ENCODE measurements at regions not wholly inside any gene's neighbourhood (a gene's known extent, or its start where the extent isn't known, plus 50 kb on each side); places are given as distances from the start of the nearest gene placed in this dataset.

DNA sequence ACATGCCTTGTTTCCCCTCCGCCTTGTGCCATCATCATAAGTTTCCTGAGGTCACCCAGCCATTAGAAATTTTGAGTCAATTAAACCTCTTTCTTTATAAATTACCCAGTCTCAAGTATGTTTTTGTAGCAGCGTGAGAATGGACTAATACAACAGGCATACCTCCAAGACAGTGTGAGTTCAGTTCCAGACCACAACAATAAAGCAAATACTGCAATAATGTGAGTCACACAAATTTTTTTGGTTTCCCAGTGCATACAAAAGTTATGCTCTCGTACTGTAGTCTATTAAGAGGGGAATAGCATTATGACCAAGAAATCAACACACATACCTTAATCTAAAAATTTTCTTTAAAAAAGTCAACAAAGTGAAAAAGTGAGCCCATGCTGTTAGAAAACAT, 217.2 kb downstream of the NR4A2 start:
- ChIA-PET CTCF (no interaction called here), POLR2A (no interaction called here)
- H3K27ac ChIP-seq (ENCODE audit: insufficient read depth in 1 of 2, low read depth in 1 of 2, low read length in 2 of 2, poor library complexity in 1 of 2, severe bottlenecking in 2 of 2), result no peak overlapping the region
- DNase-seq, result no peak
- H3K27me3 ChIP-seq (replicated peaks in 2 of 5; ENCODE audit: control insufficient read depth in 4 of 5, insufficient read depth in 5 of 5, low read length in 4 of 5), result no peaks in the 10 kb centered on the region
- H3K4me1 ChIP-seq (ENCODE audit: control extremely low read depth in 1 of 4, control insufficient read depth in 4 of 4, insufficient read depth in 4 of 4, low read length in 3 of 4), result no peaks in the 10 kb centered on the region
- 100% methylated on average over 3 of the region's 3 CpGs for WGBS (ENCODE audit: insufficient coverage)
- no peak overlapping the region for H3K4me3 ChIP-seq (ENCODE audit: control insufficient read depth in 1 of 7, extremely low read depth in 1 of 7, insufficient read depth in 4 of 7, low read depth in 2 of 7, low read length in 6 of 7)
- no peaks in the 10 kb centered on the region for H3K9me3 ChIP-seq (ENCODE audit: control extremely low read depth in 1 of 5, control insufficient read depth in 4 of 5, insufficient read depth in 2 of 5, low read depth in 1 of 5, low read length in 4 of 5)
- no peaks in the 10 kb centered on the region for H3K36me3 ChIP-seq (ENCODE audit: control insufficient read depth in 4 of 4, insufficient read depth in 4 of 4, low read length in 3 of 4)

DNA sequence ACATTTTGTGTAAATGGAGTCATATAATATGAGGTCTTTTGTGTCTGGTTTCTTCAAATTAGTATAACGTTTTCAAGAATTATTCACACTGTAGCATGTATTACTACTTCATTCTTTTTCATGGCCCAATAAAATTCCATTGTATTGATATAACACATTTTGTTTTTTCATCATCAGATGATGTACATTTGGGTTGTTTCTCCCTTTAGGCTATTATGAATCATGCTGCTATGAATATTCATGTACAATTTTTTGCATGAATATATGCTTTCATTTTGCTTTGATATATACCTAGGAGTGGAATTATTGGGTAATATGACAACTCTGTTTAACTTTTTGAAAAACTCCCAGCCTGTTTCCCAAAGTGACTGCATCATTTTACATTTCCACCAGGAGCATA, 220.2 kb downstream of the NR4A2 start:
- CTCF ChIA-PET, result no interaction called here

DNA sequence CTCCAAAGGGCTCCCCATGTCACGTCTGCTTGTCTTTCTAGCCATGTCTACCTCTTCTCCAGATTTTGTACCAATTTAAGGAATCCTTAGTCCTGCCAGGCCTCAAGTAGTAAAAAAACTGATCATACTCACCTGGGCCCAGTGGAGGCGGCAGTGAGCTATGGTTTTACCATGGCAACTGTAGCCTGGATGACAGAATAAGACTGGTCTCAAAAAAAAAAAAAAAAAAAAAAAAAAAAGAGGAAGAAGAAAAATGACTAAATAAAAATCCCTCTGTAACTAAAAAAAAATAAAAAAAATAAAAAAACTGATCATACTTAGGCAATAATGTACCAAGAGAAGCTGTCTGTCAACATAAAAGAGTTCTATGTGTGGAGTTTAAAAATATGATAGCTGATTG, 221.6 kb downstream of the NR4A2 start:
- DNase-seq, result peak; percentile 66 to 89 (median 84)
- ChIA-PET CTCF (no interaction called here), POLR2A (no interaction called here)

More for the DNA sequence above, 220.2 kb downstream of the NR4A2 start:
- no peak for DNase-seq
- Histone ChIP-seq H3K9me3 (ENCODE audit: control extremely low read depth in 1 of 5, control insufficient read depth in 4 of 5, insufficient read depth in 2 of 5, low read depth in 1 of 5, low read length in 4 of 5) (no peaks in the 10 kb centered on the region), H3K36me3 (ENCODE audit: control insufficient read depth in 4 of 4, insufficient read depth in 4 of 4, low read length in 3 of 4) (no peaks in the 10 kb centered on the region), H3K27me3 (replicated peaks in 2 of 5; ENCODE audit: control insufficient read depth in 4 of 5, insufficient read depth in 5 of 5, low read length in 4 of 5) (no peaks in the 10 kb centered on the region), H3K27ac (ENCODE audit: insufficient read depth in 1 of 2, low read depth in 1 of 2, low read length in 2 of 2, poor library complexity in 1 of 2, severe bottlenecking in 2 of 2) (no peak overlapping the region), H3K4me1 (ENCODE audit: control extremely low read depth in 1 of 4, control insufficient read depth in 4 of 4, insufficient read depth in 4 of 4, low read length in 3 of 4) (no peaks in the 10 kb centered on the region), H3K4me3 (ENCODE audit: control insufficient read depth in 1 of 7, extremely low read depth in 1 of 7, insufficient read depth in 4 of 7, low read depth in 2 of 7, low read length in 6 of 7) (no peak overlapping the region)
- no CpG with 5 or more reads among the region's 1 CpG for WGBS (ENCODE audit: insufficient coverage)
- POLR2A ChIA-PET, result no interaction called here

DNA sequence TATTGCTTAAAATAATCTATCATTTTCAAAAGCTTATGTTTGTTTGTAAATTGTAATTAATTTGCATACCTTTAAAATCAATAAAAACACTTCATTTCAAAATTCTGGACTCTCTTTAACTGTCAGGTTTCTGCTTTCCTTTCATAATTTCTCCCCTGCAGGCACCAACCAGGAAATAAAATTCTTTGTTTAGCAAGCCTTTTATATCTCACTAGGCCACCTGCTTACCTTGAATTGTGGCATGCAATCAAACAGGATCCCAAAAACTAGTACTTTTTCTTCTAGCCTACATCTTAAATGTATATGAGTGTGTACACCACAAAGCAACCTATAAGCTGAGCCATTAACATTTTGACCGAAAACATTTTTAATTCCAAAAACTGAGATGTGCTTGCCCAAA, 233.1 kb downstream of the NR4A2 start:
- H3K4me3 ChIP-seq (ENCODE audit: control insufficient read depth in 1 of 7, extremely low read depth in 1 of 7, insufficient read depth in 4 of 7, low read depth in 2 of 7, low read length in 6 of 7), result no peak overlapping the region
- no peaks in the 10 kb centered on the region for H3K36me3 ChIP-seq (ENCODE audit: control insufficient read depth in 4 of 4, insufficient read depth in 4 of 4, low read length in 3 of 4)
- no CpG with 5 or more reads among the region's 1 CpG for WGBS (ENCODE audit: insufficient coverage)
- no peak for DNase-seq
- no peaks in the 10 kb centered on the region for H3K4me1 ChIP-seq (ENCODE audit: control extremely low read depth in 1 of 4, control insufficient read depth in 4 of 4, insufficient read depth in 4 of 4, low read length in 3 of 4)
- peaks cover 0 to 1% (median 0%) of the 10 kb centered on the region in 5 experiments for H3K27me3 ChIP-seq (replicated peaks in 2 of 5; ENCODE audit: control insufficient read depth in 4 of 5, insufficient read depth in 5 of 5, low read length in 4 of 5)
- ChIA-PET POLR2A (no interaction called here), CTCF (interaction anchor here (0.6 to 1.6 kb wide), 2 partner anchors 24 to 82 kb away, joined by 3 read pairs; no protein-coding TSS in a partner anchor)
- no peak overlapping the region for H3K27ac ChIP-seq (ENCODE audit: insufficient read depth in 1 of 2, low read depth in 1 of 2, low read length in 2 of 2, poor library complexity in 1 of 2, severe bottlenecking in 2 of 2)
- H3K9me3 ChIP-seq (ENCODE audit: control extremely low read depth in 1 of 5, control insufficient read depth in 4 of 5, insufficient read depth in 2 of 5, low read depth in 1 of 5, low read length in 4 of 5), result no peaks in the 10 kb centered on the region

More for the DNA sequence above, 221.6 kb downstream of the NR4A2 start:
- H3K27ac ChIP-seq (ENCODE audit: insufficient read depth in 1 of 2, low read depth in 1 of 2, low read length in 2 of 2, poor library complexity in 1 of 2, severe bottlenecking in 2 of 2), result no peak overlapping the region
- no peak overlapping the region for H3K4me3 ChIP-seq (ENCODE audit: control insufficient read depth in 1 of 7, extremely low read depth in 1 of 7, insufficient read depth in 4 of 7, low read depth in 2 of 7, low read length in 6 of 7)
- no peaks in the 10 kb centered on the region for H3K36me3 ChIP-seq (ENCODE audit: control insufficient read depth in 4 of 4, insufficient read depth in 4 of 4, low read length in 3 of 4)
- WGBS (ENCODE audit: insufficient coverage), result 100% methylated on average over 1 of the region's 2 CpGs
- H3K27me3 ChIP-seq (replicated peaks in 2 of 5; ENCODE audit: control insufficient read depth in 4 of 5, insufficient read depth in 5 of 5, low read length in 4 of 5), result no peaks in the 10 kb centered on the region
- no peaks in the 10 kb centered on the region for H3K4me1 ChIP-seq (ENCODE audit: control extremely low read depth in 1 of 4, control insufficient read depth in 4 of 4, insufficient read depth in 4 of 4, low read length in 3 of 4)
- no peaks in the 10 kb centered on the region for H3K9me3 ChIP-seq (ENCODE audit: control extremely low read depth in 1 of 5, control insufficient read depth in 4 of 5, insufficient read depth in 2 of 5, low read depth in 1 of 5, low read length in 4 of 5)

DNA sequence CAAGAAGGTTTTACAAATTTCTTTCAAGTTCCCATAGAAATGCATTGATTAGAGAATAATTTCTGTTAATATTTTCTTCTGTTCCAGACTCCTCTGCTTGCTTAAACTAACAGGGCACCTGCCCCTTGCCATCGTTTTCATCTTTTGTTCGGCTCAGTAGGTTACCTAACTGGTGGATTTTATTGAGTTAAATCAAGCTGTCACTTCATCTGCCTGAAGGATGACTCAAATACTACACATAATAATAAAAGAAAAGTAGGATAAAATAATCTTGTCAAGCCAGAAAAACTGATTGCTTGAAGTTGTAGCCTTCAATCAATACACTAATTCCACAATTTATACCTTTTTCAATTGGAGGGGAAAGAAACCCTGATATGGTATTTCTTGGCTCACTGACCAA, 234.0 kb downstream of the NR4A2 start:
- H3K27me3 ChIP-seq (replicated peaks in 2 of 5; ENCODE audit: control insufficient read depth in 4 of 5, insufficient read depth in 5 of 5, low read length in 4 of 5), result peaks cover 0 to 1% (median 0%) of the 10 kb centered on the region in 5 experiments
- no peak overlapping the region for H3K27ac ChIP-seq (ENCODE audit: insufficient read depth in 1 of 2, low read depth in 1 of 2, low read length in 2 of 2, poor library complexity in 1 of 2, severe bottlenecking in 2 of 2)
- no peak overlapping the region for H3K4me3 ChIP-seq (ENCODE audit: control insufficient read depth in 1 of 7, extremely low read depth in 1 of 7, insufficient read depth in 4 of 7, low read depth in 2 of 7, low read length in 6 of 7)
- ChIA-PET POLR2A (no interaction called here), CTCF (no interaction called here)
- no peak for DNase-seq
- no peaks in the 10 kb centered on the region for H3K4me1 ChIP-seq (ENCODE audit: control extremely low read depth in 1 of 4, control insufficient read depth in 4 of 4, insufficient read depth in 4 of 4, low read length in 3 of 4)
- H3K9me3 ChIP-seq (ENCODE audit: control extremely low read depth in 1 of 5, control insufficient read depth in 4 of 5, insufficient read depth in 2 of 5, low read depth in 1 of 5, low read length in 4 of 5), result no peaks in the 10 kb centered on the region
- WGBS (ENCODE audit: insufficient coverage), result no CpG with 5 or more reads among the region's 2 CpGs
- H3K36me3 ChIP-seq (ENCODE audit: control insufficient read depth in 4 of 4, insufficient read depth in 4 of 4, low read length in 3 of 4), result no peaks in the 10 kb centered on the region

DNA sequence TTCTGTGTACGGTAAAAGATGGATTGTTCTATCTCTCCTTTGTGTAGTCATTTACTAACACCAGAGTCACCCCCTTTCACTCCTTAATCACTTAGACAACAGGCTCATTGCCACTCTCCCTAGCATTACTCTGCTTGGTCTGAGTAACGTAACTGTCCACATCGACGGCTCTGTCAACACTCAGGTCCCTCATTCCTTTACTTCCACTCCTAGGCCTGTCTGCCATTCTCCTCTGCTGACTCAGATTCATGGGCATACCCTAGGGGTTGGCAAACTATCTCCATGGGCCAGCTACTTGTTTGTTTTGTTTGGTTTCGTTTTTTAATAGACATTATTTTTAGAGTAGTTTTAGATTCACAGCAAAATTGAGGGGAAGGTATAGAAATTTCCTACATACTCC, 243.9 kb downstream of the NR4A2 start:
- WGBS (ENCODE audit: insufficient coverage), result 80% methylated on average over 4 of the region's 5 CpGs
- Histone ChIP-seq H3K4me1 (ENCODE audit: control extremely low read depth in 1 of 4, control insufficient read depth in 4 of 4, insufficient read depth in 4 of 4, low read length in 3 of 4) (no peaks in the 10 kb centered on the region), H3K27ac (ENCODE audit: insufficient read depth in 1 of 2, low read depth in 1 of 2, low read length in 2 of 2, poor library complexity in 1 of 2, severe bottlenecking in 2 of 2) (no peak overlapping the region), H3K27me3 (replicated peaks in 2 of 5; ENCODE audit: control insufficient read depth in 4 of 5, insufficient read depth in 5 of 5, low read length in 4 of 5) (no peaks in the 10 kb centered on the region), H3K36me3 (ENCODE audit: control insufficient read depth in 4 of 4, insufficient read depth in 4 of 4, low read length in 3 of 4) (no peaks in the 10 kb centered on the region), H3K9me3 (ENCODE audit: control extremely low read depth in 1 of 5, control insufficient read depth in 4 of 5, insufficient read depth in 2 of 5, low read depth in 1 of 5, low read length in 4 of 5) (peaks cover 0 to 3% (median 0%) of the 10 kb centered on the region in 5 experiments), H3K4me3 (ENCODE audit: control insufficient read depth in 1 of 7, extremely low read depth in 1 of 7, insufficient read depth in 4 of 7, low read depth in 2 of 7, low read length in 6 of 7) (no peak overlapping the region)
- DNase-seq, result no peak
- CTCF ChIA-PET, result no interaction called here
- POLR2A ChIA-PET, result no interaction called here

DNA sequence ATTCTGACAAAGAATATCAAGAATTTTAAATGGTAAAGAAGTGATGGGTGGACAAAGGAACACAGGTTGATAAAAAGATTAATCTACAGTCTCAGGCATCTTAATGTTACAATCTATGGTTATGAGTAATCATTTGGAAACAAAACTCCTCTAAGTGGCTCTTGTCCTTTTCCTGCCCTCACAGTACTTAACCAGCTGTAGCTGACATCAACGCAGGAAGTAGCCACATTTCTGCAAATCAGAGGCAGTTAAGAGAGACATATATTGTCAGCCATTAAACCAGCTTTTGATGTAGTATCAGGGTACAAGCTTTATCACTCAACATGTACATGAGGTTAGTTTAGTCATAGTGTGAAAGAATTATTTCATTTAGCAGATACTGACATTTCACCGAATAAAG, 244.6 kb downstream of the NR4A2 start:
- Histone ChIP-seq H3K27me3 (replicated peaks in 2 of 5; ENCODE audit: control insufficient read depth in 4 of 5, insufficient read depth in 5 of 5, low read length in 4 of 5) (no peaks in the 10 kb centered on the region), H3K4me1 (ENCODE audit: control extremely low read depth in 1 of 4, control insufficient read depth in 4 of 4, insufficient read depth in 4 of 4, low read length in 3 of 4) (no peaks in the 10 kb centered on the region), H3K27ac (ENCODE audit: insufficient read depth in 1 of 2, low read depth in 1 of 2, low read length in 2 of 2, poor library complexity in 1 of 2, severe bottlenecking in 2 of 2) (no peak overlapping the region), H3K9me3 (ENCODE audit: control extremely low read depth in 1 of 5, control insufficient read depth in 4 of 5, insufficient read depth in 2 of 5, low read depth in 1 of 5, low read length in 4 of 5) (peaks cover 0 to 3% (median 0%) of the 10 kb centered on the region in 5 experiments), H3K4me3 (ENCODE audit: control insufficient read depth in 1 of 7, extremely low read depth in 1 of 7, insufficient read depth in 4 of 7, low read depth in 2 of 7, low read length in 6 of 7) (no peak overlapping the region), H3K36me3 (ENCODE audit: control insufficient read depth in 4 of 4, insufficient read depth in 4 of 4, low read length in 3 of 4) (no peaks in the 10 kb centered on the region)
- ChIA-PET POLR2A (no interaction called here), CTCF (no interaction called here)
- 89% methylated on average over 1 of the region's 2 CpGs for WGBS (ENCODE audit: insufficient coverage)
- no peak for DNase-seq
